ENCODE measurements at regions not wholly inside any gene's neighbourhood (a gene's known extent, or its start where the extent isn't known, plus 50 kb on each side); places are given as distances from the start of the nearest gene placed in this dataset.

GRCh38 chr13:73273276-73273675 lies 214.5 kb downstream of the KLF5 start:
- intact Hi-C loops (cut with DNase I; ENCODE audit: low total_unique reads) = no loop called here
- Histone ChIP-seq H3K27ac (no peak overlapping the region), H3K4me1 (peaks cover 0 to 19% (median 0%) of the 10 kb centered on the region in 4 donors), H3K4me3 (no peak overlapping the region), H3K36me3 (no peaks in the 10 kb centered on the region), H3K9me3 (no peaks in the 10 kb centered on the region), H3K27me3 (no peaks in the 10 kb centered on the region)
- TF ChIP-seq CTCF (IDR thresholded peaks at IDR 0.05) = no peak
- no peak for DNase-seq

- Histone ChIP-seq H3K4me1 (peaks cover 0 to 19% (median 0%) of the 10 kb centered on the region in 4 donors), H3K36me3 (no peaks in the 10 kb centered on the region), H3K4me3 (no peak overlapping the region), H3K27ac (no peak overlapping the region), H3K27me3 (no peaks in the 10 kb centered on the region), H3K9me3 (no peaks in the 10 kb centered on the region)
- intact Hi-C loops (cut with DNase I; ENCODE audit: low total_unique reads) = no loop called here
- no peak for TF ChIP-seq CTCF (IDR thresholded peaks at IDR 0.05)
- no peak for DNase-seq
These were observed 214.0 kb downstream of the KLF5 start for GRCh38 chr13:73272831-73273230.

- no peak for TF ChIP-seq CTCF (IDR thresholded peaks at IDR 0.05)
- no peak overlapping the region for H3K27ac ChIP-seq
- H3K4me1 ChIP-seq = peaks cover 0 to 5% (median 0%) of the 10 kb centered on the region in 4 donors
- intact Hi-C loops (cut with DNase I; ENCODE audit: low total_unique reads) = no loop called here
- DNase-seq = no peak
- H3K9me3 ChIP-seq = no peaks in the 10 kb centered on the region
- H3K27me3 ChIP-seq = no peaks in the 10 kb centered on the region
- H3K4me3 ChIP-seq = no peak overlapping the region
- H3K36me3 ChIP-seq = no peaks in the 10 kb centered on the region
These were observed 209.5 kb downstream of the KLF5 start for GRCh38 chr13:73268306-73268705.

GRCh38 chr13:73266640-73267180 lies 207.9 kb downstream of the KLF5 start:
- Histone ChIP-seq H3K9me3 (no peaks in the 10 kb centered on the region), H3K4me3 (no peak overlapping the region), H3K27ac (no peak overlapping the region), H3K27me3 (no peaks in the 10 kb centered on the region), H3K36me3 (no peaks in the 10 kb centered on the region), H3K4me1 (no peaks in the 10 kb centered on the region)
- intact Hi-C loops (cut with DNase I; ENCODE audit: low total_unique reads) = no loop called here
- no peak for TF ChIP-seq CTCF (IDR thresholded peaks at IDR 0.05)
- no peak for DNase-seq

- DNase-seq = no peak
- H3K4me3 ChIP-seq = no peak overlapping the region
- H3K9me3 ChIP-seq = no peaks in the 10 kb centered on the region
- H3K36me3 ChIP-seq = no peaks in the 10 kb centered on the region
- H3K4me1 ChIP-seq = no peaks in the 10 kb centered on the region
- TF ChIP-seq CTCF (IDR thresholded peaks at IDR 0.05) = no peak
- intact Hi-C loops (cut with DNase I; ENCODE audit: low total_unique reads) = no loop called here
- H3K27me3 ChIP-seq = no peaks in the 10 kb centered on the region
- no peak overlapping the region for H3K27ac ChIP-seq
These were observed 204.2 kb downstream of the KLF5 start for GRCh38 chr13:73262862-73263627.

Data from tibial artery (tissue), 4 donors.